ENCODE measurements at regions not wholly inside any gene's neighbourhood (a gene's known extent, or its start where the extent isn't known, plus 50 kb on each side); places are given as distances from the start of the nearest gene placed in this dataset.
"Not testable (repeated sequence)": the region's sequence is repeated elsewhere in the genome, so short reads cannot be mapped to it uniquely, and the experiment has no call there.

DNA sequence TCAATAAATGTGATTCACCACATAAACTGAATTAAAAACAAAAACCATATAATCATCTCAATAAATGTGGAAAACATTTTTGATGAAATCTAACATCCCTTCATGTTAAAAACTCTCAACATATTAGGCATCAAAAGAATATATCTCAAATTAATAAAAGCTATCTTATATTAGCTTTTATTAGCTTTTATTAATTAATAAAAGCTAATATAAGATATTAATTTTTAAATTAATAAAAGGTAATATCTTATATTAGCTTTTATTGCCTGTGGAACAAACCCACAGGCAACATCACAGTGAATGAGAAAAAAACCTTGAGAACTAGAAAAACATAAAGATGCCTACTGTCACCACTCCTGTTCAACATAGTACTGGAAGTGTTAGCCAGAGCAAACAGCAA lies 338.9 kb upstream of the GRIA1 start:
- no peak for DNase-seq

DNA sequence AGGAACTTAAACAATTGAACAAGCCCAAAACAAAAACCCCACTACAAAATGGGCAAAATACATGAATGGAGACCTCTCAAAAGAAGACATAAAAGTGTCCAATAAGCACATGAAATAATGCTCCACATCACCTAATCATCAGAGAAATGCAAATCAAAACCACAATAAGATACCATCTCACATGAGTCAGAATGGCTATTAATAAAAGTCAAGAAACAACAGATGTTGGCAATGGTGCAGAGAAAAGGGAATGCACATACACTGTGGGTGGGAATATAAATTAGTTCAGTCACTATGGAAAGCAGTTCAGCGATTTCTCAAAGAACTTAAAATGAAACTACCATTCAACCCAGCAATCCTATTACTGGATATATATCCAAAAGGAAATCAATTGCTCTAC lies 337.4 kb upstream of the GRIA1 start:
- DNase-seq, result no peak

DNA sequence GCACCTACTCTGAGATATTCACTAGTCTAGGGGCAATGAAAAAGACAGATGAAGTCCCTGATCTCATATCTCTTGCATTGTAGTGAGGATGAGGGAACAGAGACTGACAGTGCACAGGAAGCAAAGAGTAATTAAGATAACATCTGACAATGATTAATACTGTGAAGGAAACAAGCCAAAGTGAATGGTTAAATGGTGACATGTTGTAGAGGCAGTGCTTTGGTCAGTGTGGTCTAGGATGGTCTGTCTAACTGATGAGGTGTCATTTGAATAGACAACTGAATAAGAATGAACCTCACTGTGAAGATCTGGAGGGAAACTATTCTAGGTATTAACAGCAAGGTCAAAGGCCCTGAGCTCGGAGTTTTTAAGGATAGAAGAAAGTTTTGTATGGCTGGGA lies 333.3 kb upstream of the GRIA1 start:
- no peak for DNase-seq

DNA sequence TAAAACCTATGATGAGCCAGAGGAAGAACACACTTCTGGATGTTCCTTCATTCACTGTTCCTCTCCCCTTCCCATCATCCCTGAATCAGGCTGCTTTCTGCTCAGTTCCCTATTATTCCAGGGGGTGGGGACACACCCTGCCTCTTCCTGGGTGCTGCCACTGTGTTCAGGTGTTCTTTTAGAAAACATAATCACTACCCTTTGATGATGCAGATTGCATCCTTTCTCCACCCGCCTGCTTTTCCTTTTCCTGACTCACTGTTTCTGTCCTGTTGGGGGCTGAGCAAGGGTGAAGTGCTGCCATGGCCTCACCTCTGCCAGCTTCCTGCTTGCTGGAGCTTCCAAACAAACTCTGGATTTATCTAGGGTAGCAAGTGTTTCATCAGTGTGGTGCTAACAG lies 331.9 kb upstream of the GRIA1 start:
- DNase-seq, result no peak

DNA sequence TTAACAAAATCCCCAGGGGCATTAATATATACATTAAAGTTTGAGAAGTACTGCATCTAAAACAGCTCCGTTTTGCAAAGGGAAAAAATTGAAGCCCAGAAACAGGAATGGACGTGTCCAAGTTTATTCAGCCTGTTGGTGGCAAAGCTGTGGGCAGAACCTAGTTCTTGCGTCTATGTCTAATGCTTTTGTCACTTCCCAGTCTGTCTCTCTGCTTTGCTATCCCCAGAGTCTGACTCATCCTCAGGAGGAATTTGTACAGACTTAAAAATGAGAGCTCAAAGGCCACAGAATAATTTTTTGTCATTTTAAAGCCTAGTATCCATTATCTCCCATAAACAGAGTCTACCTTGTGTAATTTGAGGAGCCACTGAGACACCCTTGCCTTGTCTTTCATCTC lies 330.9 kb upstream of the GRIA1 start:
- DNase-seq, result no peak

DNA sequence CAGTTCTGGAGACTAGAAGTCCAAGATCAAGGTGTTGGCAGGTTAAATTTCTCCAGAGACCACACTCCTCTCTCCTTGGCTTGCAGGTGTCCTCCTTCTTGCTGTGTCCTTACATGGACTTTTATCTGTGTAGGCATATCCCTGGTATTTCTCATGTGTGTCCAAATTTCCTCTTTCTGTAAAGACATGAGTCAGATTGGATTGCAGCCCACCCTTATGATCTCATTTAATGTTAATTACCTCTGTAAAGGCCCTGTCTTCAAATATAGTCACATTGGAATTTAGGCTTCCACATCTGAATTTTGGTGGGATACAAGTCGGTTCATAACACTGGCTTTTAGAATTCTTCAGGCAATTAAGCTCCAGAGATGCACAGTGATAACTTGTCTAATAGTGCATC lies 322.2 kb upstream of the GRIA1 start:
- no peak for DNase-seq

DNA sequence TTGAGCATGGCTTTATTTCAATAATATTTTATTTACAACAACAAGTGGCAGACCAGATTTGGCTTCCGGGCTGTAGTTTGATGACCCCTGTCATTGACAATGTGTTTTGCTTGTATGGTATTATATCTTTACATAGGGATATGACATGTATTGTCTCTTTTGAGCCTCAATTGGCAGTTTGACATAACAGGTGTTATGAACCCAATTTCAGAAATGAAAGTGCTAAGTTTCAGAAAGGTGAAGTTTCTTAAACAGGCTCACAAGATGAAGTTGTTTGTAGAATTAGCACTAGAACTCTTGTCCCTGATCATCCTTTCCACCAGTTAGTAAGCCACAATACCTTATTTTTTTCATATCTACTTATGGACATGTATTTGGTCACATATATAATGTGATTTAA lies 303.0 kb upstream of the GRIA1 start:
- DNase-seq, result no peak

DNA sequence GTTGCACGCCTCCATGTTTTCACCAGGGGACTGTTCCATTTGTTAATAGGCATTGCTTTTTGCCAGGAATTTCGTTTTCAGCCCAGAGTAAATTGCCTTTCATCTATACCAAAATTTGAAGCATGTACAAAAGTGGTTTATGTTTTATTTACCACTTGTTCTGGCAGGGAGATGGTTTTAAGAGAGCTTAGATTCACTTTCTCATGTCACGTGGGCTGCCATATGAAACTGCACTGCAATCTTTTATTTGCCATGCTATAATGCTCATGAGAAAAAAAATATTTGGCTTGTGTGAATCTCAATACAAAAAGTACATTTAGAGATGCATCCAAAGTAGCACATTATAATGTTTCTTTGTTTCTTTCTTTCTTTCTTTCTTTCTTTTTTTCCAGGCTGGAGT lies 284.1 kb upstream of the GRIA1 start:
- no peak for DNase-seq

DNA sequence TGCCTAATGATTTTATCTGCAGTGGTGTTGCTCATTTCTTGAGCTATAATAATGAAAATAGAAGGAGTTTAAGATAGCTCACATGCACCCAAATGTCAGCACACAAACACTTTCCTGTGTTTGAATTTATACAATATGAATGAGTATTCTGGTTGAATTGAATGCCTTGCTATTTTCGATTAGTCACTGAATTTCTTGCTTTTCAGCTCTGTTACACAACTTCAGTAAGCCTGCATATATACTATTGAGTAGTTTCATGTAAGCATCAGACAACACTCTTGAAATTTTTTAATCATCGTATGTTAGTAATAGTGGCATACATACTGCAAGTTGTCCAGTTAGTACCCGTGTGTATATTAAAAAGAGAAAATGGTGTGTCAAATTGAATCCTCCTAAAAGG lies 281.5 kb upstream of the GRIA1 start:
- DNase-seq, result no peak

DNA sequence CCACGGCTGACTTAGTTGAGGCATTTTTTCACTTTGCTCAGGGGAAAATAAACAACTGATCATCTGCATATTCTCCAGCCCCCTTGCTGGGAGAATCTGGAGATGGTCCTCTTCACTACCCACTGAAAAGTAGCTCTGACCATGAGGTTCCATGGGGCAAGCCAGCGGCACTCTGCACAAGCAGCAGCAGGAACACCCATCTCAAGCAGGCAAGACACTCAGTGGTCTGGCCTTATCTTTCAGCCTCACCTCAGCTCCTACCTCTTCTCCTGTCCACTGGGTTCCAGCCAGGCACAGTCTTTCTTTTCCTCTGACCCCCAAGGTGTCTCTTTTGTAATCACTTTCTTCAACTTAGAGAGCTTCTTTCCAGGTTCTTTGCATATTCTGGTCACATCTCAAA lies 280.8 kb upstream of the GRIA1 start:
- DNase-seq, result no peak

DNA sequence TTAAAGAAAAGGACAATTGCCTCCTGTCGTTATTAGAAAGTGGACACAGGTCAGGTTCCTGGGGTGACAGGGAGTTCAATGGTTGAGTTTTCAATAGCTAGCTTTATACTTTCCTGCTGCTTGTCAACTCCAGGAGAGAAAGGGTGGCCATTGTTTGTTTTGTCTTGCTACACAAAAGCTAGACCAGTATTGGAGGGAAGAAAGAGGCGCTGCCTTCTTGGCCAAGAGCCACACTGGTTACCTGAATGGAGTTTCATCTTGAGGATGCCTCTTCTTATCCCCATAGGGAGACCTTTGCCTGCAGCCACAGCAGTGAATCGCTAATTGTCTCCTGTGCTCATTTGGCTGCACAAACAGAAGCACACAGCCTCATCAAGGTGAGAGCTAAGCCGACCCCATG lies 279.4 kb upstream of the GRIA1 start:
- no peak for DNase-seq

DNA sequence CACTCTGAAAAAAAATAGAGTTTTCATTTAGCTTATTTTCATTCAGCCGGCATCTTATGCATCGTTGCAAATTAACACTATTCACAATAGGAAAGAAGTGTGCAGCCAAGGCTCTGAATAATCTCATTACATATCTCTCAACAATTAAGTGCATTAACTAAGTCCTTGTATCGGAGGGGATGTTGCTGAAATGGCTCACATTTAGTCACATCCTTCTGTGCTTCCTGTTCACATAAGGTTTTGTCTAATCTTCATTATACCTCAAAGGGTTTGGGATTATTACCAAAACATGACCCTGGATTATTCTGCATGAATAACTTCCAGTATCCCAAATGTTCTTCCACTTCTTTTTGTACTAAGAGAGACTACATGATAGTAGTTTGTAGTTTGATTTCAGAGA lies 278.0 kb upstream of the GRIA1 start:
- no peak for DNase-seq

DNA sequence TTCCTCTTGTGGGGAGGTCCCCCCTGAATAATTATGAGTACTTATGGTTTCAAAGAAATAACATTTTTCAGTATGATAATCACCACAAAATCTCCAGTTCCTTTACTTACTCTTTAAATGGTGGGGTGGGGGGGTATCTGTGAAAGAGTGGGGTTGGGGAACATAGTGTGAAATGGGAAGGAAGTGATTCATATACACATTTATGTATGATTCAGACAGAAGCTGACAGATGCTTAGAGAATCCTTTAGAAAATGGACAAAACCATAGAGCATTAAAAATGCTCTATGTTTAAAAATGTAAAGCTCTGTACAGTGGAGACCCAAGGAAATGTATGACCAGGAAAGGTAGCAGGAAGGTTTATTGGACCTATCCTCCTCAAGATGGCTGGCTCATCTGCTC lies 267.5 kb upstream of the GRIA1 start:
- DNase-seq, result no peak

DNA sequence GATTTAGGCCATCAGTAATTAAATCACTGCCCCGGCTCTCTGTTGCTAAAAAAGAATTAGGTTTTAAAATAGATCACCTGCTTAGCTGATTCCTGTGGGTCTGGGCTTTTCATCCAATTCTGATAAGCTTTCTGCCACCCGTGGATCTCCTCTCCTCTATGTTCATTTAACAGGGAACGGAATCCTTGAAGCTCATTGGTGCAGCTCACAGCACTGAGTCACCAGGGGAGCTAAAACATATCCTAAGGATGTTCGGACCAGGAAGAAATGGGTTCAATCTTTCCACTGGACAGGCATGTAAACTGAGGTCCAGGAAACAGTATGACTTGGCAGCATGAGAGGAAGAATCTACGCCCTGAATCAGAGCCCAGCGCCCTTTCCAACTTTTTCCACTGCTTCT lies 267.1 kb upstream of the GRIA1 start:
- no peak for DNase-seq

DNA sequence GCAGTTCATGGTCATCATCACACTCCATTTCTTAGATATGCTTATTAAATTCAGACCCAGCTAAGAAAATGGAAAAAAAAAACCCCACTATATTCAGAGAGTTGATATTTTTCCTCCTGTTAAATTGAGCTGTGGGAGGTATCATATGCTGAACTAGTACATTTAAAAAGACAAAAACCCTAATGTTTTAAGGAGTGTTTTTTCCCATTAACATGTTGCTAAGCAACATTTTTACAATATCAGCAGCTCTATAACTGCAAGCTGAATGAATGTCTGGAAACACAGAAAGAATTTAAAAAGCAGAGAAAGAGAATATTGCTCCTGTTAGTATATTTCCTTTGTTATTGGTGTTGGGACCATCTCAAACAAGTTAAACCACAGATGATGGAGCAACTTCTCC lies 265.8 kb upstream of the GRIA1 start:
- no peak for DNase-seq

DNA sequence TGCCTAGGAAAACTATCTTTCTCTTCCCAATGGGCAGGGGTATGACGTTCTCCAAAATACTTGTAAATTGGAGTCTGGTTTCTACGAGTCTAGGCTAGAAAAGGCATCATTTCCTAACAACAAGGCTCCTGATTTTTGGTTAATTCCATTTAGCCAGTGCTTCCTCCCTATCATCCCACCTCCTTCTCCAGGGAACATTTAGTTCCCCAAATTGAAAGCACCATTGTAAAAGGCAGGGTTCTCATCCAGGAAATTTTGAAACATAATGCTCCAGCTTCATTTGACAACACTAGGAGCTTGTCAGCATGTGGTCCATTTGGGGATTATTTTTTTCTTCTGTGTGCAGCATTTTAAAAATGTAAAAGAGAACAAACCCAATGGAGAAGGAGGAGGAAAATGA lies 256.5 kb upstream of the GRIA1 start:
- DNase-seq, result no peak

DNA sequence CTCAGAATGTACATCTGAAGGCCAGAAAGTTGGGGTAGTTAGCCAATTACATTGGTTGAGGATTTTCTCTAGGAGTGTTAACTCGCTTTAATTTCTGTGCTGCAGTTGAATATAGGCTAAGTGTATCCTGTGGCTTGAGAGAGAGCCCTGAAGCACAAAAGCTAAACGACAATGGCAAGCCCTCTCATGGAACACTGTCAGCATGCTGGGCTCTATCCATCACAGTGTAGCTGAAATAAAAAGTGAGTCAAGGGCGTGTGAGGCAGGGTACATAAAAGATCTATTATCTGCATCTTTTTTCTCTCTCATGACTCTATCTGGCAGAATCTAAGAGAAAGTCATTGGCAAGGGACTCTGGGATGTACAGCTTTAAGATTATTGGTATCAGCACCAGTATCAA lies 254.2 kb upstream of the GRIA1 start:
- DNase-seq, result no peak

DNA sequence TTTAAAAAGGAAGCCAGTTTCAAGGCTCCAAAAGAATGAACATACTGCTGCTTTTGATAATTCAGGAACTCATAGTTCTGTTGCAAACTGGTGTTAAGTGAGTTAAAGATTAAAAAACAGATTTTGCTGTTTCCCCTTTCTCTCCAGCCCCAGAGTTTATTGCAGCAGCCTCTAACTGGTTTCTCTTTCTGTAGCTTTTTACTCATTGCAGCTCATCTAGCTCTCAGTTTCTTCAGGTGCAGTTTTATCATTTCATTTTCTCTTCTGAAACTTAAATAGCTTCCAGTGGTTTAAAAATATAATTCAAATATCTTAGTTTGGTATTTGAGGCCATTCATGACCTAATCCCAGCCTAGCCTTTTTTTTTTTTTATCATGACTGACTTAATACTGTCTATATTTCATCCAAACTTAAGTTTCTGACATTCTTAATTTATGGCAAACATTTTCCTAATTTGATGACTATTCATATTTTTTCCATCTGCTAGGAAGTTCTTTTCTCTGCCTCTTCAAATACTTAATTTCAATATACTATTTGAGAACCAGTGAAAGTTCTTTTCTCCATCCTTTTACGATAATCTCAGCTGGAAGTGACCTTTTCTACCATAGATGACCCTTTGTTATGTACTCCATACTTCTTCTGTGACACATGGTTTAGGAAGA lies 252.7 kb upstream of the GRIA1 start:
- no peak for DNase-seq

DNA sequence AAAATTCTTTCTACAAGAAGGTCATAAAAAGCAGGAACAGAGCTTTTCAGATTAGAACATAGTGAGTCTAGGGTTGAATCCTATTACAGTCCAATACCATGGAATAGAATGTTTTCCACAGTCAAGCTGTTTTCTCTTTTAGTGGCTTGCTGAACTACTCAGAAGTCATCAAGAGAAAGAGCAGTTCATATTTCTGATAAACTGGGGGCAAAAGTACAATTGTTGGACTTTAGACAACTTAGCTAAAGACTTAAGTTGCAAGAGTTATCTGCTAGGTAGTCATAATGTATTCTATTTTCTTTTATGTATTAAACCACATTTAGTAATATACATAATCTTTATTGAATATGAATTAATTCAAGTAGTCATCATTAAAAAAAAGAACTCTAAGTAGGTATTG lies 233.1 kb upstream of the GRIA1 start:
- DNase-seq, result no peak

DNA sequence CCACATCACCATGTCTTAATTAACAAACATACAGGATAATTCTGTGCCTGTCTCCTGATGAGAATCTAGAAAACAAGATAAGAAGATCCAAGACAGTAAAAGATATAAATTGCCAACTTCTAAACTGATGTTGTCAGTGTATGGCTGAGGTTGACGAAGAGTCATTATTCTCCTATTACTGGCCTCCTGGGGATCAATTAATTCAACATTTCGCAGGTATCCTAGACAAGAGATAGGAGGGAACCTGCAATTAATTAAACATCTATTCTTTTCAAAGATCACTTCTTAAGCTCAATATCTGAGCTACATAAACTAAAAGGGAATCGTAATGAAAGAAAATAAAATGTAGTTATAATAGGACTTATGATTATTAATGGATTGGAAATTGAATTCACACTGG lies 232.0 kb upstream of the GRIA1 start:
- DNase-seq, result no peak

DNA sequence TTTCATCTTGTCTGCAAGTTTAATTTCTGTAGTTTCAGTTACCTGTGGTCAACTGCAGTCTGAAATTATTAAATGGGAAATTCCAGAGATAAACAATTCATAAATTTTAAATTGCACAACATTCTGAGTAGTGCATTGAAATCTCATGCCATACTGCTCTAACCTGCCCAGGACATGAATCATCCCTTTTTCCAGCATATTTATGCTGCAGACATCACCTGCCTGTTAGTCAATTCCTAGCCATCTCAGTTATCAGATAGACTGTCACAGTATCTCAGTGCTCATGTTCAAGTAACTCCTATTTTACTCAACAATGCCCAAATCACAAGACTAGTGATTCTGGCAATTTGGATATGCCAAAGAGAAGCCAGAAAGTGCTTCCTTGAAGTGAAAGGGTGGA lies 223.0 kb upstream of the GRIA1 start:
- DNase-seq, result no peak

DNA sequence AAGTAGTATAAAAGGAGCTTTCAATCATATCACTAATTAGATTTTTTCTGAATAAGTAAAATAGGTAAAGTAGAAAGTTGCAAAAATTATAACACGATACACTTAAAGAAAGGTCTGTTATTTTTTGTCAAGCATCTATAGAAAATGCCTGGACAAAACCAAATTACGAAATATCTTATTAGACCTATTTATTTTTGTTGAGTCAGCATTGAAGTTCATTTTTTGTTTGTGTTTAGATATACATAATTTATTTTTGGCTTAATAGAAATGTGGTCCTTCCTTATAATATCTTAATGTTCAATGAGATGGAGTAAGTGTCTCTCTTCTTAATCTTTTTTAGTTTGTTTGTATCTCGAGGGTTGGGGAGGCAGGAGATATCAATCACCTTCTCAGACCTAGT lies 214.8 kb upstream of the GRIA1 start:
- DNase-seq, result no peak

DNA sequence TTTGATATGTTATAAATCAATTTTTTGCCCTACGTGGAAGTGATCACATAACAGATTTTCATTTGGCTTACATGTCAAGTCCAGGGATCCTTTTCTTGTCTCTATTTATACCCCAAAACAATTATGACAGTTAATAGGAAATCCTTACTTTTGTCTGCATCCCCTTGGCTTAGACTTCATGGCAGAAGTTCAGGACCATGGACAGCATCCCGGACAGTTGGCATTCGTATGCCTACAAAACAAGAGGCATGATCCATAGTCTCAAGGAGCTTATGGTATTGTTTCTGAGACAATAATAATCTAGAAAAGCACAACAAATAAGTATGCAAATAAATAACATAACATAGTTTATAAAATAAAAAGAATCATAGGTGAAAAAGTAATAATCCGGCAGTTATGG lies 214.3 kb upstream of the GRIA1 start:
- no peak for DNase-seq

DNA sequence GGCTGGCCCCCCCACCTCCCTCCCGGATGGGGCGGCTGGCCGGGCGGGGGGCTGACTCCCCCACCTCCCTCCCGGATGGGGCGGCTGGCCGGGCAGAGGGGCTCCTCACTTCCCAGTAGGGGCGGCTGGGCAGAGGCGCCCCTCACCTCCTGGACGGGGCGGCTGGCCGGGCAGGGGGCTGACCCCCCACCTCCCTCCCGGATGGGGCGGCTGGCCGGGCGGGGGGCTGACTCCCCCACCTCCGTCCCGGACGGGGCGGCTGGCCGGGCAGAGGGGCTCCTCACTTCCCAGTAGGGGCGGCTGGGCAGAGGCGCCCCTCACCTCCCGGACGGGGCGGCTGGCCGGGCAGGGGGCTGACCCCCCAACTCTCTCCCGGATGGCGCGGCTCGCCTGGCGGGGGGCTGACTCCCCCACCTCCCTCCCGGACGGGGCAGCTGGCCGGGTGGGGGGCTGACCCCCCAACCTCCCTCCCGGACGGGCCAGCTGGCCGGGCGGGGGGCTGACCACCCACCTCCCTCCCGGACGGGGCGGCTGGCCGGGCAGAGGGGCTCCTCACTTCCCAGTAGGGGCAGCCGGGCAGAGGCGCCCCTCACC lies 194.1 kb upstream of the GRIA1 start:
- not testable (repeated sequence) for DNase-seq

DNA sequence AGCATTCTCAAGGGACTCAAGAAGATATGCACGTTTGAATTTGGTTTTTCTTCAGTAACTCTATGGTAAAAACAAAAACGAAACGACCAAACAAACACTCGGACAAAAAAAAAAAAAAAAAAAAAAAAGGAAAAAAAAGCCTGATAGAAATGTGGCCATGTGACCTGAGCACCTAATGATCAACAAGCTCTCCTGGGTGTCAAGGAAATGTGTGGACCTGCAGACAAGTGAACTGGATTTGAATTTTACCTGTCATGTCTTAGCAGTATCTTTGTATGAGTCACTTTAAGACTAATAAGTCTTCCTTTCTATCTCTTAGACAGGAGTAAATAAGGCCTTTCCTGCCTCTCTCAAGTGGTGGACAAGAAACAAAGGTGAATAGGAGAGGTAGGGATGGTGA lies 190.6 kb upstream of the GRIA1 start:
- no peak for DNase-seq

DNA sequence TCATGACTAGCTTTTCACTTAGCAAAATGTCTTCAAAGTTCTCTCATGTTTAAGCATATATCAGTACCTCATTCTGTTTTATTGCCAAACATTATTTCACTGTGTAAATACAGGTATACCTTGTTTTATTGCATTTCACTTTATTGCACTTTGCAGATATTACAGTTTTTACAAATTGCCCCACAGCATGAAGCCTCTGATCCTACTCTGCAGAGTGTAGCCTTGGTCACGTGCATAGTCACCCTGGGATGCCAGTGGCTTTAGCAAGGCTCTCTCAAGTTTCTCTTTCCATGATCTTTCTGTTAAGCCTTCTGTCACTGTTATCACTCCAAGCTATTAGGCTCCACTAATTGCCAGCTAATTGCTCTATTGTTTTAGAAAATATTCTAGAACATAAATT lies 182.2 kb upstream of the GRIA1 start:
- DNase-seq, result no peak
